ENCODE measurements at regions not wholly inside any gene's neighbourhood (a gene's known extent, or its start where the extent isn't known, plus 50 kb on each side); places are given as distances from the start of the nearest gene placed in this dataset.

DNA sequence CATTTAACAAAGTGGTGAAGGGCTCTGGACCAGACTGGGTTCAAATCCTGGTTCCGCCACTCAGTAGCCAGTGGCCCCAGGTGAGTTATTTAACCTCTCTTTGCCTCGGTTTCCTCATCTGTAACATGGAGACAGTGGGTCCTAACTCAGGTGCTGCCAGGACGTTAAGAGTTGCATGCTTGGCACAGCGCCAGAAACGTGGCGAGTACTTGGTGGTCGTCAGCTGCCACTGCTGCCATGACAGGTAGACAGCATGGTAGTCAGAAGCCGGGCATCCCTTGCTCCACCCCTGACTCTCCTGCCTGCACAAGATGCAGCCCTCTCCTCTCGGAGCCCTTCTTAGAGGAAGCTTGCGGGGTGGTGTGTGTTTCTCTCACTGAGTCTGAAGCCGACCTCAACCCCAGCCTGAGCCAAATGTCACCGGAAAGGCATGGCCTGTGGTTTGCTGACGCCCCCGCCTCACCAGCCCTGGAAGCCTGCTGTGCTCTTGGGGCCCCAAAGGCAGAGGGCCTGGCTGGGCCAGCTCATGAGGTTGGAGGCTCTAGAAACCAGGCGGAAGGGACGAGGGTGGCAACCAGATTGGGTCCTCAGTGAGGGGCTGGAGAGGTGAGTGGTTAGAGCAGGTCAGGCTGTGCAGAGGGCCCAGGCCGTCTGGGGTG, 160.8 kb upstream of the TLE3 start:
- DNase-seq (ENCODE audit: low read depth), result no peak
- TF ChIP-seq, protein P1, sequence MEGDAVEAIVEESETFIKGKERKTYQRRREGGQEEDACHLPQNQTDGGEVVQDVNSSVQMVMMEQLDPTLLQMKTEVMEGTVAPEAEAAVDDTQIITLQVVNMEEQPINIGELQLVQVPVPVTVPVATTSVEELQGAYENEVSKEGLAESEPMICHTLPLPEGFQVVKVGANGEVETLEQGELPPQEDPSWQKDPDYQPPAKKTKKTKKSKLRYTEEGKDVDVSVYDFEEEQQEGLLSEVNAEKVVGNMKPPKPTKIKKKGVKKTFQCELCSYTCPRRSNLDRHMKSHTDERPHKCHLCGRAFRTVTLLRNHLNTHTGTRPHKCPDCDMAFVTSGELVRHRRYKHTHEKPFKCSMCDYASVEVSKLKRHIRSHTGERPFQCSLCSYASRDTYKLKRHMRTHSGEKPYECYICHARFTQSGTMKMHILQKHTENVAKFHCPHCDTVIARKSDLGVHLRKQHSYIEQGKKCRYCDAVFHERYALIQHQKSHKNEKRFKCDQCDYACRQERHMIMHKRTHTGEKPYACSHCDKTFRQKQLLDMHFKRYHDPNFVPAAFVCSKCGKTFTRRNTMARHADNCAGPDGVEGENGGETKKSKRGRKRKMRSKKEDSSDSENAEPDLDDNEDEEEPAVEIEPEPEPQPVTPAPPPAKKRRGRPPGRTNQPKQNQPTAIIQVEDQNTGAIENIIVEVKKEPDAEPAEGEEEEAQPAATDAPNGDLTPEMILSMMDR (IDR thresholded peaks at IDR 0.05; ENCODE audit: control insufficient read depth, extremely low read depth, insufficient read depth), result no peak

DNA sequence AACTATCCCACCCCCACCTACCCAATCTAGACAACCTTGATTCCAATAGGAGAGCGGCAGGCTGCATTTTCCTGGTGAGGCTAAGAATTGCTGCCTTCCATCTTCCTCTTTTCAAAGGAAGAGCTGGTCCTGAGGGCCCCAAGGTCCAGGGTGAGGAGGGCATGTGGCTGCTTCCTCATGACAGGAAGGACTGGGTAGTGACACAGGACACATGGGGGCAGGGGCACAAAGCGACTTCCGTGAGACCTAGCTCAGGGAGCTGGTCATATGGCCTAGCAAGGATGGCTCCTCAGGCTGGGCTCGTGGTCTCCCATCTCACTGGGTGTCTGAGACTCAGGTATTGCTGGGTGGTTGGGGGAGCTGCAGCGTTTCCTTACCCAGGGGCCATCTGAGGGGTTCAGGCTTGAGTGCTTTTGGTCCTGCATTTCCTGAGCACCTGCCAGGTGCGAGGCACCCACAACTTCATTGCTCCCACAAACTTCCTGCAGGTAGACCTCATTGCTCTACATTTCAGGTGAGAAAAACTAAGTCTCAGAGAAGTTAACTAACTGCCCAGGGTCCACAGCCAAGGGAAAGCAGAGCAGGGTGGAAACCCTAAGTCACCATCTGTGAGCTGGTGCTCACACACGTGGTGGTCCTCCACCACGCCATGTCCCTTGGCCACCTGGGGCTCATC, 160.0 kb upstream of the TLE3 start:
- H3K4me3 ChIP-seq (ENCODE audit: low read depth, low read length), result no peak overlapping the region
- TF ChIP-seq, protein P1 (IDR thresholded peaks at IDR 0.05; ENCODE audit: control insufficient read depth, extremely low read depth, insufficient read depth), result no peak

More for the DNA sequence above, 160.8 kb upstream of the TLE3 start:
- H3K4me3 ChIP-seq (ENCODE audit: low read depth, low read length), result no peak overlapping the region

DNA sequence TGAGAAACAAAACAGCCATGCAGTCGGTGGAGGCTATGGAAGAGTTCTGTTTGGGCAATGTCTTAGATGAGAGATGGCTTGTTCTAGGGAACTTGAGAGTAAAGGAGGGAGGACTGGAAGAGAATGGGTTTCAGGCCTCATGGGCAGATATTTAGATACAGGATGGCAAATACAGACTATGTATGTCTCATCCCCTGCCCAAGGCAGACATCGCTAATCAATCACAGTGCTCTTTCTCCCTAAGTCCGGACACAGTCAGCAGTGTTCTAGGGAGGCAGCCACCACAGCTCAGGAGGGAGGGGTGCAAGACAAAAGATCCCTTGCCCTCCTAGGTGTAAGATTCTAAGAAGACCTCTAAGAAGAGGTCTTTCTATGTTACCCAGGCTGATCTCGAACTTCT, 159.3 kb upstream of the TLE3 start:
- no peak overlapping the region for H3K4me3 ChIP-seq (ENCODE audit: low read depth, low read length)
- TF ChIP-seq, protein P1 (IDR thresholded peaks at IDR 0.05; ENCODE audit: control insufficient read depth, extremely low read depth, insufficient read depth), result no peak
- DNase-seq (ENCODE audit: low read depth), result no peak

More for the DNA sequence above, 160.0 kb upstream of the TLE3 start:
- DNase-seq (ENCODE audit: low read depth), result no peak

DNA sequence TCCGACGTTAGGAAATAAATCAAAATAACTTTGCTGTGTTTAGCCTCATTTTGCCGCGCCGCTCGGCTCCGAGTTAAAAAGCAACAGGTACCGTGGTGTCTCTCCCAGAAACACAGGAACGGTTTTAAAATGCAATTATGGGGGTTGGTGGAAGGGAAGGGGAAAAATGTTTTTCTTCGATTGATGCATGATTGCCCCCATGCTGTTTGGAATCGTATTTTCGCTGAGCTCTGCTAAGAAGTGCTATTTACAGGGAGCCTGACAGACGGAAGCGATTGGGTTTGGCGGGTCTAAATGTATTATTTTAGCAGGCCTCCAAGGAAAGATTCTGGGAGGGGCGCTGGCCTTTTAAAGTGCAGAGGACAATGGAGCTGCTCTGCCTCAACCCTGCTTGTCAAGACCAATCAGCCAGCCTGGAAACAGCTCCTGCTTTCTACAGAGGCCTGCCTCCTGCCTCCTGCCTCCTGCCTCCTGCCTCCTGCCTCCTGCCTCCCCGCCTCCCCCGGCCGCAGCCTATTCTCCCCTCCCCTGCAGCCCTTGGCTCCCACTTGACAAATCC, 156.7 kb upstream of the TLE3 start:
- H3K4me3 ChIP-seq (ENCODE audit: low read depth, low read length), result no peak overlapping the region
- DNase-seq (ENCODE audit: low read depth), result no peak
- TF ChIP-seq, protein P1 (IDR thresholded peaks at IDR 0.05; ENCODE audit: control insufficient read depth, extremely low read depth, insufficient read depth), result no peak

DNA sequence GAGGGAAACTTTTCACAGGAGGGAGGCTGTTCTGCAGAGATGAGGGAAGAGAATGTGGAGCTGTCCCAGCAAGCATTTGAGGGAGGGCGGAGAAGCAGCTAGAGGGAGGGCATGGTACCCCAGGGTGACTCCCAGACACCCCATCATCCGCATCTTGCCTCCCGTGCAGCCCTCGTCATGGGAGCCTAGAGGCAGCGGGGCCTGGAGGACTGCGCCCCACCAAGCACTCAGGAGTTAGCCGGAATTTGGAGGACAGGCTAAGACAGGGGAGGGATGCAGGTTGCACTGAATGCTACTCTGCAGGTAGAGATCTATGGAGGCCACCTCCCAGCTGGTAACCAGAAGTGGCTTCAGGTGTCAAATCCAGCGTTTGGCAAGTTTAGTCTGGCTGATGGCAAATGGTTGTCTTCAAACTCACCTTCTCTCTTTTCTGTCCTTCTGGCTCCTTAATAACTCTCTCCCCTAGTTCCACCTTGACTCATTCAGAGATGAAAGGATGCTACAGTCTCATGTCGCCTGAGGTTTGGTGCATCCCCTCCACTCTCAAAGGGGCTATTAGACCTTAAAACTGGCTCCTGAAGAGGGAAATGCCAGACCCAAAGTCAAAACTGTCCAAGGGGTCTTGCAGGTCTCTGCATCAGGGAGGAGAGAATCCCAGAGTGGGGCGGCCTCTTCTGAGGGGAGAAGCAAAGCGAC, 155.9 kb upstream of the TLE3 start:
- TF ChIP-seq, protein P1 (IDR thresholded peaks at IDR 0.05; ENCODE audit: control insufficient read depth, extremely low read depth, insufficient read depth), result no peak
- no peak for DNase-seq (ENCODE audit: low read depth)
- no peak overlapping the region for H3K4me3 ChIP-seq (ENCODE audit: low read depth, low read length)

DNA sequence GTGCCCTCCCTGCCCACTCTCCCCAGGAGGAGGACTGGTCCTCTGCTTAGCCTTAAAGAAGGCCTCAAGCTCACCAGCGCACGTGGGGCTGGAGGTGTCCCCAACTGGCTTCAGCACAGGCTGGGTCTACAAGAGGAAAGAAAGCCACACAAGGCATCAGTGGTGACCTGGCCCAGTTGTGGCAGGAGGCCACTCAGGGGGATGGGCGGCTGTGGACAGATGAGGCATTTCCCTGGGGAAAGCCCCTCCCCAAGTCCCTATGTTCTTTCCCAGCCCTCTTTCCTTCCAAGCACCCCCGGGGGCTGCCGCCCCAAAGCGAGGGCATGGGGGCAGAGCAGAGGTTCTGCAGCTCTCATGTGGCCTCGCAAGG, 155.2 kb upstream of the TLE3 start:
- TF ChIP-seq, protein P1 (IDR thresholded peaks at IDR 0.05; ENCODE audit: control insufficient read depth, extremely low read depth, insufficient read depth), result no peak
- no peak overlapping the region for H3K4me3 ChIP-seq (ENCODE audit: low read depth, low read length)
- no peak for DNase-seq (ENCODE audit: low read depth)
